ENCODE measurements at regions not wholly inside any gene's neighbourhood (a gene's known extent, or its start where the extent isn't known, plus 50 kb on each side); places are given as distances from the start of the nearest gene placed in this dataset.
"Not testable (repeated sequence)": the region's sequence is repeated elsewhere in the genome, so short reads cannot be mapped to it uniquely, and the experiment has no call there.

- DNase-seq = not testable (repeated sequence)
Measured at GRCh38 chr2:198602986-198603385, 798.6 kb downstream of the PLCL1 start.

- DNase-seq = no peak
Measured at GRCh38 chr2:198597648-198598047, 793.3 kb downstream of the PLCL1 start.

GRCh38 chr2:198596985-198597384, 792.6 kb downstream of the PLCL1 start:
- DNase-seq = no peak

GRCh38 chr2:198595721-198596120, 791.3 kb downstream of the PLCL1 start:
- no peak for DNase-seq

- no peak for DNase-seq
Measured at GRCh38 chr2:198591586-198591985, 787.2 kb downstream of the PLCL1 start.

- no peak for DNase-seq
Measured at GRCh38 chr2:198587741-198588140, 783.3 kb downstream of the PLCL1 start.

- no peak for DNase-seq
Measured at GRCh38 chr2:198587240-198587639, 782.8 kb downstream of the PLCL1 start.

GRCh38 chr2:198571393-198571792, 767.0 kb downstream of the PLCL1 start:
- no peak for DNase-seq

- DNase-seq = no peak
Measured at GRCh38 chr2:198558176-198558575, 753.8 kb downstream of the PLCL1 start.

- no peak for DNase-seq
Measured at GRCh38 chr2:198546122-198546521, 741.7 kb downstream of the PLCL1 start.

- DNase-seq = no peak
Measured at GRCh38 chr2:198545411-198545810, 741.0 kb downstream of the PLCL1 start.

- no peak for DNase-seq
Measured at GRCh38 chr2:198544461-198544860, 740.1 kb downstream of the PLCL1 start.

- DNase-seq = no peak
Measured at GRCh38 chr2:198534756-198535155, 730.4 kb downstream of the PLCL1 start.

GRCh38 chr2:198525211-198525969, 721.0 kb downstream of the PLCL1 start:
- DNase-seq = no peak

- no peak for DNase-seq
Measured at GRCh38 chr2:198523710-198524109, 719.3 kb downstream of the PLCL1 start.

GRCh38 chr2:198518935-198519334, 714.5 kb downstream of the PLCL1 start:
- no peak for DNase-seq

- no peak for DNase-seq
Measured at GRCh38 chr2:198517976-198518375, 713.6 kb downstream of the PLCL1 start.

- not testable (repeated sequence) for DNase-seq
Measured at GRCh38 chr2:198508610-198509009, 704.2 kb downstream of the PLCL1 start.

- DNase-seq = no peak
Measured at GRCh38 chr2:198499539-198499938, 695.1 kb downstream of the PLCL1 start.

GRCh38 chr2:198498516-198498915, 694.1 kb downstream of the PLCL1 start:
- DNase-seq = no peak

GRCh38 chr2:198498048-198498447, 693.7 kb downstream of the PLCL1 start:
- DNase-seq = no peak

GRCh38 chr2:198494931-198495330, 690.5 kb downstream of the PLCL1 start:
- no peak for DNase-seq

- DNase-seq = no peak
Measured at GRCh38 chr2:198490748-198491147, 686.4 kb downstream of the PLCL1 start.

GRCh38 chr2:198488964-198489363, 684.6 kb downstream of the PLCL1 start:
- no peak for DNase-seq

- no peak for DNase-seq
Measured at GRCh38 chr2:198483051-198483450, 678.7 kb downstream of the PLCL1 start.
